ENCODE measurements at regions not wholly inside any gene's neighbourhood (a gene's known extent, or its start where the extent isn't known, plus 50 kb on each side); places are given as distances from the start of the nearest gene placed in this dataset.

GRCh38 chr6:44626616-44627015 lies 239.1 kb downstream of the CDC5L start:
- no peak overlapping the region for H3K4me3 ChIP-seq (ENCODE audit: low read depth, low read length, poor library complexity, severe bottlenecking)

GRCh38 chr6:44627091-44627882 lies 239.8 kb downstream of the CDC5L start:
- H3K4me1 ChIP-seq (ENCODE audit: insufficient read depth, low read length, severe bottlenecking) = no peaks in the 10 kb centered on the region
- no peaks in the 10 kb centered on the region for H3K36me3 ChIP-seq (ENCODE audit: insufficient read depth, low read length)
- no peaks in the 10 kb centered on the region for H3K79me2 ChIP-seq (ENCODE audit: insufficient read depth, low read length)
- no peak overlapping the region for H3K9ac ChIP-seq (ENCODE audit: low read length)
- no peak overlapping the region for H3K4me3 ChIP-seq (ENCODE audit: low read depth, low read length, poor library complexity, severe bottlenecking)
- no peaks in the 10 kb centered on the region for H3F3A ChIP-seq (ENCODE audit: insufficient read depth, low read length)
- H3K27me3 ChIP-seq (ENCODE audit: insufficient read depth, low read length) = no peaks in the 10 kb centered on the region
- no peak overlapping the region for H2AFZ ChIP-seq (ENCODE audit: low read length)
- TF ChIP-seq EZH2 (IDR thresholded peaks at IDR 0.05; ENCODE audit: borderline replicate concordance, low read length) (no peak), CTCF (IDR thresholded peaks at IDR 0.05; ENCODE audit: low read length) (no peak)
- H4K20me1 ChIP-seq (ENCODE audit: insufficient read depth, low read length) = no peaks in the 10 kb centered on the region
- H3K9me2 ChIP-seq (ENCODE audit: low read depth, low read length) = no peaks in the 10 kb centered on the region
- H3K4me2 ChIP-seq (ENCODE audit: low read length) = no peak overlapping the region
- H3K9me3 ChIP-seq (ENCODE audit: low read length) = no peaks in the 10 kb centered on the region
- no peak overlapping the region for H3K27ac ChIP-seq (ENCODE audit: low read depth, low read length, poor library complexity, severe bottlenecking)

More at GRCh38 chr6:44626616-44627015, 239.1 kb downstream of the CDC5L start:
- Histone ChIP-seq H3K36me3 (ENCODE audit: insufficient read depth, low read length) (no peaks in the 10 kb centered on the region), H3K9me2 (ENCODE audit: low read depth, low read length) (no peaks in the 10 kb centered on the region), H3K9me3 (ENCODE audit: low read length) (no peaks in the 10 kb centered on the region), H3K4me1 (ENCODE audit: insufficient read depth, low read length, severe bottlenecking) (no peaks in the 10 kb centered on the region), H3K27ac (ENCODE audit: low read depth, low read length, poor library complexity, severe bottlenecking) (no peak overlapping the region), H2AFZ (ENCODE audit: low read length) (no peak overlapping the region), H3K79me2 (ENCODE audit: insufficient read depth, low read length) (no peaks in the 10 kb centered on the region), H3F3A (ENCODE audit: insufficient read depth, low read length) (no peaks in the 10 kb centered on the region), H3K9ac (ENCODE audit: low read length) (no peak overlapping the region), H3K4me2 (ENCODE audit: low read length) (no peak overlapping the region), H4K20me1 (ENCODE audit: insufficient read depth, low read length) (no peaks in the 10 kb centered on the region), H3K27me3 (ENCODE audit: insufficient read depth, low read length) (no peaks in the 10 kb centered on the region)
- TF ChIP-seq EZH2 (IDR thresholded peaks at IDR 0.05; ENCODE audit: borderline replicate concordance, low read length) = no peak
- TF ChIP-seq CTCF (IDR thresholded peaks at IDR 0.05; ENCODE audit: low read length) = no peak

GRCh38 chr6:44627883-44628271 lies 240.4 kb downstream of the CDC5L start:
- Histone ChIP-seq H3K36me3 (ENCODE audit: insufficient read depth, low read length) (no peaks in the 10 kb centered on the region), H2AFZ (ENCODE audit: low read length) (no peak overlapping the region), H3F3A (ENCODE audit: insufficient read depth, low read length) (no peaks in the 10 kb centered on the region), H3K9me2 (ENCODE audit: low read depth, low read length) (no peaks in the 10 kb centered on the region), H3K9me3 (ENCODE audit: low read length) (no peaks in the 10 kb centered on the region), H3K27me3 (ENCODE audit: insufficient read depth, low read length) (no peaks in the 10 kb centered on the region), H3K4me3 (ENCODE audit: low read depth, low read length, poor library complexity, severe bottlenecking) (no peak overlapping the region), H3K27ac (ENCODE audit: low read depth, low read length, poor library complexity, severe bottlenecking) (no peak overlapping the region), H3K4me2 (ENCODE audit: low read length) (no peak overlapping the region), H3K9ac (ENCODE audit: low read length) (no peak overlapping the region), H3K79me2 (ENCODE audit: insufficient read depth, low read length) (no peaks in the 10 kb centered on the region), H3K4me1 (ENCODE audit: insufficient read depth, low read length, severe bottlenecking) (no peaks in the 10 kb centered on the region), H4K20me1 (ENCODE audit: insufficient read depth, low read length) (no peaks in the 10 kb centered on the region)
- TF ChIP-seq EZH2 (IDR thresholded peaks at IDR 0.05; ENCODE audit: borderline replicate concordance, low read length) (no peak), CTCF (IDR thresholded peaks at IDR 0.05; ENCODE audit: low read length) (no peak)

Data from OCI-LY1 (cell line).